GM23338 (cell line): ENCODE measurements at regions not wholly inside any gene's neighbourhood (a gene's known extent, or its start where the extent isn't known, plus 50 kb on each side); places are given as distances from the start of the nearest gene placed in this dataset.

Experiments
- ATAC-seq: fragments of 200-7000 bp; cut with Tn5 transposase; 3 replicates; pipeline ENCODE4 v1.9.1; 2020
- DNase-seq: peaks from one replicate; pipeline ENCODE4 v3.0.0-alpha.2; 2015; ENCODE audit warnings: low spot score
- H2AFZ ChIP-seq: fragments of 200-600 bp; sonication (generic); 2 replicates; pipeline ENCODE4 v1.8.0; 2016; ENCODE audit warnings: antibody characterized with exemption, mild to moderate bottlenecking, moderate library complexity
- H3F3A ChIP-seq: fragments of 200-600 bp; sonication (generic); replicated peaks from 2 replicates; pipeline ENCODE4 v1.8.0; 2017; ENCODE audit warnings: antibody characterized with exemption, mixed run types, low read depth
- H3K27ac ChIP-seq: fragments of 200-600 bp; sonication (generic); 2 replicates; pipeline ENCODE4 v1.6.1; 2016; ENCODE audit warnings: low read depth
- H3K27me3 ChIP-seq: fragments of 200-600 bp; sonication (generic); 2 replicates; pipeline ENCODE4 v1.8.0; 2016; ENCODE audit warnings: mild to moderate bottlenecking, mixed run types, moderate library complexity; ENCODE audit not compliant: insufficient read depth
- H3K36me3 ChIP-seq: fragments of 200-600 bp; sonication (generic); 2 replicates; pipeline ENCODE4 v1.8.0; 2016; ENCODE audit warnings: mild to moderate bottlenecking; ENCODE audit not compliant: insufficient read depth
- H3K4me1 ChIP-seq: fragments of 200-600 bp; sonication (generic); 2 replicates; pipeline ENCODE4 v1.8.0; 2016; ENCODE audit warnings: mild to moderate bottlenecking, moderate library complexity; ENCODE audit not compliant: insufficient read depth
- H3K4me2 ChIP-seq: fragments of 200-600 bp; sonication (generic); 2 replicates; pipeline ENCODE4 v1.7.1; 2017; ENCODE audit warnings: mixed run types
- H3K4me3 ChIP-seq: fragments of 200-600 bp; sonication (generic); 2 replicates; pipeline ENCODE4 v1.6.1; 2016; ENCODE audit warnings: mixed run types
- H3K79me2 ChIP-seq: fragments of 200-600 bp; sonication (generic); replicated peaks from 2 replicates; pipeline ENCODE4 v1.8.0; 2017; ENCODE audit warnings: mild to moderate bottlenecking; ENCODE audit not compliant: insufficient read depth
- H3K9me2 ChIP-seq: fragments of 200-600 bp; sonication (generic); 2 replicates; pipeline ENCODE4 v1.8.0; 2017; ENCODE audit not compliant: insufficient read depth
- H4K20me1 ChIP-seq: fragments of 200-600 bp; sonication (generic); replicated peaks from 2 replicates; pipeline ENCODE4 v1.8.0; 2017; ENCODE audit warnings: mild to moderate bottlenecking; ENCODE audit not compliant: insufficient read depth
- H3K27ac Mint-ChIP-seq: 2 replicates; pipeline ENCODE4 v1.8.0; 2020; ENCODE audit warnings: inconsistent platforms, mild to moderate bottlenecking, moderate library complexity, mixed read lengths
- H3K27me3 Mint-ChIP-seq: 3 replicates; pipeline ENCODE4 v1.8.0; 2022; ENCODE audit warnings: low read depth, mild to moderate bottlenecking, moderate library complexity, mixed read lengths, inconsistent platforms; ENCODE audit not compliant: insufficient read depth, poor library complexity
- H3K36me3 Mint-ChIP-seq: 3 replicates; pipeline ENCODE4 v1.8.0; 2021; ENCODE audit warnings: low read depth, mild to moderate bottlenecking, inconsistent platforms, moderate library complexity, mixed read lengths
- H3K4me1 Mint-ChIP-seq: 3 replicates; pipeline ENCODE4 v1.8.0; 2020; ENCODE audit warnings: mild to moderate bottlenecking, inconsistent platforms, mixed read lengths
- H3K4me3 Mint-ChIP-seq: 3 replicates; pipeline ENCODE4 v1.8.0; 2021; ENCODE audit warnings: moderate library complexity, mild to moderate bottlenecking, inconsistent platforms, mixed read lengths
- H3K9me3 Mint-ChIP-seq: 3 replicates; pipeline ENCODE4 v1.8.0; 2020; ENCODE audit warnings: moderate library complexity, mild to moderate bottlenecking, inconsistent platforms, mixed read lengths
- CREB1 ChIP-seq: fragments of 250-450 bp; sonication (Bioruptor Pico); IDR thresholded peaks from 2 replicates; pipeline ENCODE4 v1.5.0; 2020; ENCODE audit warnings: low read depth, mild to moderate bottlenecking, moderate library complexity
- CTCF ChIP-seq, 2 experiments: fragments of 200-600 bp in 1 of 2; sonication (generic) in 1 of 2; conservative IDR thresholded peaks; 2 replicates each; pipeline versions ENCODE4 v1.5.1 to v1.6.1; 2016 to 2017; ENCODE audit warnings: antibody characterized with exemption in 2 of 2, low read depth in 2 of 2, mild to moderate bottlenecking in 2 of 2, moderate library complexity in 1 of 2
- EZH2 ChIP-seq: fragments of 200-600 bp; sonication (generic); IDR thresholded peaks from one replicate; pipeline ENCODE4 v1.8.0; 2017; ENCODE audit warnings: antibody characterized with exemption, mild to moderate bottlenecking, low read depth; ENCODE audit not compliant: unreplicated experiment
- POLR2AphosphoS5 ChIP-seq: IDR thresholded peaks from 2 replicates; pipeline ENCODE4 v1.6.1; 2016; ENCODE audit warnings: antibody characterized with exemption, low read depth
- REST ChIP-seq: IDR thresholded peaks from one replicate; pipeline ENCODE4 v1.6.1; 2018; ENCODE audit warnings: antibody characterized with exemption; ENCODE audit not compliant: unreplicated experiment
- STAT1 ChIP-seq: IDR thresholded peaks from one replicate; pipeline ENCODE4 v1.6.1; 2016; ENCODE audit warnings: antibody characterized with exemption; ENCODE audit not compliant: unreplicated experiment
- ZNF114 ChIP-seq: fragments of 250-450 bp; sonication (Bioruptor Pico); IDR thresholded peaks from 2 replicates; pipeline ENCODE4 v1.5.0; 2020; ENCODE audit warnings: mild to moderate bottlenecking, moderate library complexity
- ZNF462 ChIP-seq: fragments of 250-450 bp; sonication (Bioruptor Pico); IDR thresholded peaks from 2 replicates; pipeline ENCODE4 v1.5.0; 2020; ENCODE audit warnings: mild to moderate bottlenecking, moderate library complexity

GRCh38 chr2:143835481-143835880 lies 684.4 kb downstream of the ZEB2 start:
- Histone ChIP-seq H3K36me3 (no peaks in the 10 kb centered on the region), H3K27me3 (no peaks in the 10 kb centered on the region), H3K9me2 (peaks cover 12% of the 10 kb centered on the region; the same call in 1 of the 2 replicates), H3K4me3 (no peak overlapping the region), H3F3A (no peaks in the 10 kb centered on the region), H3K4me2 (no peak overlapping the region), H3K79me2 (no peaks in the 10 kb centered on the region), H2AFZ (no peak overlapping the region), H3K27ac (no peak overlapping the region), H4K20me1 (no peaks in the 10 kb centered on the region), H3K4me1 (peaks cover 21% of the 10 kb centered on the region)
- peaks cover 7% of the 10 kb centered on the region for H3K4me1 Mint-ChIP-seq
- H3K9me3 Mint-ChIP-seq, result no peaks in the 10 kb centered on the region
- ATAC-seq, result no peak
- H3K27ac Mint-ChIP-seq, result no peak overlapping the region
- TF ChIP-seq CTCF (conservative IDR thresholded peaks at IDR 0.05; ENCODE audit: low read depth in 2 of 2), result no peak
- TF ChIP-seq POLR2AphosphoS5, result no peak
- no peak for TF ChIP-seq ZNF114 (CRISPR knock-in tag)
- no peak for TF ChIP-seq CREB1
- no peak for TF ChIP-seq EZH2
- no peak for TF ChIP-seq ZNF462
- TF ChIP-seq STAT1, result no peak
- TF ChIP-seq REST, result no peak
- no peaks in the 10 kb centered on the region for H3K27me3 Mint-ChIP-seq
- H3K36me3 Mint-ChIP-seq, result no peaks in the 10 kb centered on the region
- DNase-seq, result no peak
- no peak overlapping the region for H3K4me3 Mint-ChIP-seq
